ENCODE measurements at regions not wholly inside any gene's neighbourhood (a gene's known extent, or its start where the extent isn't known, plus 50 kb on each side); places are given as distances from the start of the nearest gene placed in this dataset.
A peak's percentile ranks its signal among the peaks of the same experiment; 100 is the strongest.
"Not testable (repeated sequence)": the region's sequence is repeated elsewhere in the genome, so short reads cannot be mapped to it uniquely, and the experiment has no call there.

- ATAC-seq = no peak
Measured at GRCh38 chr18:76005632-76006208, 489.3 kb downstream of the ZNF516 start.

DNA sequence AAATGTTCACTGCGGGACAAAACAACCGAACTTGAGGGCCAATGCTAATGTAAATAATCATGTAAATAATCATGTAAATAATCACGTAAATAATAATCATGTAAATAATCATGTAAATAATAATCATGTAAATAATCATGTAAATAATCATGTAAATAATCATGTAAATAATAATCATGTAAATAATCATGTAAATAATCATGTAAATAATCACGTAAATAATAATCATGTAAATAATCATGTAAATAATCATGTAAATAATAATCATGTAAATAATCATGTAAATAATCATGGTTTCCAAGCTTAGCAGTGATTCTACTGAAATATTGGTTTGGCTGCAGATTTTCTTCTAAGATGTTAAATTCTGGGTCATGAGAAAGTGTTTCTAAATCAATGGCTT lies 507.1 kb downstream of the ZNF516 start:
- ATAC-seq = not testable (repeated sequence)

GRCh38 chr18:75984853-75985252 lies 510.2 kb downstream of the ZNF516 start:
- no peak for ATAC-seq

DNA sequence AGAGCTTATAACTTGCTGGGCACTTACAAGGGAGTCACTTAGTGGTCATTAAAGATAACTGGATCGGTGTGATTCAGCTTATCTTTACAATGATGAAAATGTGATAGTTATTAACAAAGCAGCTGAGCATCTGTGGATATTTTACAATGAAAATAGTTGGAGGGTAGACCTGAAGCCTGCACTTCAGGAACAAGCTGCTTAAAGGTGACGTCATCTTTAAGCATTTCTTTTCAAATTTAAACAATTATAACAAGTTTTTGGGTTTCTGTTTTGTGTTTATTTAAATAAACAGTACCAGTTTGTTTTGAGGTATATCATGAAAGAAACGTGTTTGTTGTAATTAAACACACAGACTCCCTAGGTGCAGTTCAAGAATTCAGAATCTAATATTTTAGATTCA lies 513.9 kb downstream of the ZNF516 start:
- no peak for ATAC-seq

DNA sequence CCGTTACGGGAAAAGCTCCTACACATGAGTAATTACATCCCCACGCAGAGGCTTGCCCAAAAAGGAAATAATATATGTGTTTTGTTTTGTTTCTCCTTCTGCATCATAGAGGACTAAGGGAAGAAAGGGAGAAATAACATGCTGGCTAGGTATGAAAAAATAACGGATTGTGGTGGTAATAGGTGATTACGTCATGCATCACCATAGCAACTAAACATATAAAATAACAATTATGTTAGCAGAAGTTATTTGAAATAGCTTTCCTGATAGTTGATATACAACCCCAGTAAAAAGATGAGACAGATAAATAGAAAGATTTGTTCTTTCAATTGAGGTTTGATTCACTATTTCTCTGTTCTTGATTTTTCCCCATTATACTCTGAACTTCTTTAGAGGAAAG lies 518.0 kb downstream of the ZNF516 start:
- no peak for ATAC-seq

GRCh38 chr18:75970212-75970611 lies 524.8 kb downstream of the ZNF516 start:
- ATAC-seq = no peak

- ATAC-seq = no peak
Measured at GRCh38 chr18:75966431-75966830, 528.6 kb downstream of the ZNF516 start.

GRCh38 chr18:75962036-75962572 lies 532.9 kb downstream of the ZNF516 start:
- ATAC-seq = no peak

- ATAC-seq = not testable (repeated sequence)
Measured at GRCh38 chr18:75960356-75960755, 532.9 kb upstream of the SMIM21 start.

- ATAC-seq = no peak
Measured at GRCh38 chr18:75959150-75959549, 531.6 kb upstream of the SMIM21 start.

DNA sequence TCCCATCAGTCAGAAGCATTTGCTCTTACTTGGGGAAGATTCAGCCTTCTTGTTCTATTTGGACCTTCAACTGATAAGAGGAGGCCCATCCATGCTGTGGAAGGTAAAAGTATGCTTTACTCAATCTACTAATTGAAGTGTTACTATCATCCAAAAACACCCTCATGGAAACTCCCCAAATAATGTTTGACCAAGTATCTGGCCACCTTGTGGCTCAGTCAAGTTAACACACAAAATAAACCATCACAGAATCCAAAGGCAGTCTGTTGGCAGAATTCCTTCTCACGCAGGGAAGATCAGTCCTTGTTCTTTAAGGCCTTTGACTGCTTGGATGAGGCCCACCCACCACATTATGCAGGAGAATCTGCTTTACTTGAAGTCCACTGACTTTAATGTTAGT lies 531.2 kb upstream of the SMIM21 start:
- ATAC-seq = no peak

GRCh38 chr18:75945265-75945933 lies 517.9 kb upstream of the SMIM21 start:
- no peak for ATAC-seq

DNA sequence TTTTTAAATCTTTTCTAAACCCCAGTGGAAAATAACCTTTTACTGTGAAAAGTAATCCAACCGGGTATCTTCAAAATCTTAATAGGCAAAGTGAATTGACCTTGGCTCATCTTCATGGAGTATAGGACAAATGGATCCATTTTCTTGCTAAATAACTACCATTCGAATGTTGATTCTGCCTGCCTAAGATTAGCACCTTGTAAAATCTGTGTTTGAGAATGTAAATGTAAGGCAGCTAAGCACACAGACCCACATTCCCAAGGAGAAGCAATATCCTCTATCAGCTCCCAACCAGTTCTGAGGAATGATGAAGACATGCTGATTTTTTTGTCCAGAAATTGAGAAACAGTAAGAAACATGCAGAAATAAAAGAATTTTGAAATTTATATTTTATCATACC lies 509.8 kb upstream of the SMIM21 start:
- ATAC-seq = no peak

DNA sequence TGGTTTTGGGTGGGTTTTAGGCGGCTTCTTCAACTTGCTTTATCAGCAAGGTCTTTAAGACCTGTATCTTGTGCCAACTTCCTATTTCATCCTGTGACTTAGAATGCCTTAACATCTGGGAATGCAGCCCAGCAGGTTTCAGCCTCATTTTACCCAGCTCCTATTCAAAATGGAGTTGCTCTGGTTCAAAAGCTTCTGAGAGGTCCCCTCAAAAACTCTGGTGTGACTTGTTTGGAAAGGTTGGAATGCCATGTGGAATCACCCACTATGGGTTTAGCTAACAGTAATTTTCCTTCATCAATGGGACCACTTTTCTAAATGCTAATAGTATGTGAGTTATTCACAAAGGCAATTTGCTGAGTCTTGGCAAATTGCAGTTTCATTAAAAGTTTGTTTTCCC lies 509.4 kb upstream of the SMIM21 start:
- no peak for ATAC-seq

- no peak for ATAC-seq
Measured at GRCh38 chr18:75931079-75931478, 503.6 kb upstream of the SMIM21 start.

- no peak for ATAC-seq
Measured at GRCh38 chr18:75928706-75929105, 501.2 kb upstream of the SMIM21 start.

GRCh38 chr18:75927791-75928190 lies 500.3 kb upstream of the SMIM21 start:
- ATAC-seq = no peak

DNA sequence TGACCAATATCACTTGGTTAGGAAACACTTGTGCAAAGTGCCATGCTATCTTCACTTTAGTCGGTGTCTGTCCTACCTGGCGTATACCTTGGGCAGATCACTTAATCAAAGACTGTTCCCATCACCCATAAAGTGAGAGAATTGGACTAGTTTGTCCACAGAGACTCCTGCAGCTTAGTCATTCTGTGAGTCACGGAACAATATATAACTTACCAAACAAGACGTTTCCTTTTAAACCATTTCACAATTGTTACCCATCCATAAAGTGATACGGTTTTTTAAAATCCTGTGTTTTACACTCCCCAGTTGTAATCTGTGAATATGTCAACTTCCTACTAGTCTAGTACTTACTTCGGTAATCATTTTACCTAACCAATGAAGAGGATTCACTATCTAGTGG lies 499.3 kb upstream of the SMIM21 start:
- peak; percentile 48 for ATAC-seq

DNA sequence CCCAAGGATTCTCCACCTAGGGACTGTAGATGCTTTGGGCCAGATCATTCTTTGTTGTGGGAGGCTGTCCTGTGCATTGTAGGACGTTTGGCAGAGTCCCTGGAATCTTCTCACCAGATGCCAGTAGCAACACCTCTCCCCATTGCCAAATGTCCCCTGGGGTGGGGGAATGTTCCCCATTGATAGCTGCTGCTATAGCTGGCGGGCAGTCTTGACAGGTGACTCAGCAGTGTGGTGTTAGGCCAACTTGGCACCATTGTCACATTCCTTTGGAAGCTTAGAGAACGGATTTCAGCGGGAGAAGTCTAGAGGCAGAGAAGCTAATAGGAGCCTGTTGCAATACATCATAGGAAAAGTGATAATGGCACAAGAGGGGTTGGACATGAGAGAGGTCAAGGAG lies 495.7 kb upstream of the SMIM21 start:
- ATAC-seq = peak; percentile 50

- no peak for ATAC-seq
Measured at GRCh38 chr18:75916624-75916982, 489.1 kb upstream of the SMIM21 start.

DNA sequence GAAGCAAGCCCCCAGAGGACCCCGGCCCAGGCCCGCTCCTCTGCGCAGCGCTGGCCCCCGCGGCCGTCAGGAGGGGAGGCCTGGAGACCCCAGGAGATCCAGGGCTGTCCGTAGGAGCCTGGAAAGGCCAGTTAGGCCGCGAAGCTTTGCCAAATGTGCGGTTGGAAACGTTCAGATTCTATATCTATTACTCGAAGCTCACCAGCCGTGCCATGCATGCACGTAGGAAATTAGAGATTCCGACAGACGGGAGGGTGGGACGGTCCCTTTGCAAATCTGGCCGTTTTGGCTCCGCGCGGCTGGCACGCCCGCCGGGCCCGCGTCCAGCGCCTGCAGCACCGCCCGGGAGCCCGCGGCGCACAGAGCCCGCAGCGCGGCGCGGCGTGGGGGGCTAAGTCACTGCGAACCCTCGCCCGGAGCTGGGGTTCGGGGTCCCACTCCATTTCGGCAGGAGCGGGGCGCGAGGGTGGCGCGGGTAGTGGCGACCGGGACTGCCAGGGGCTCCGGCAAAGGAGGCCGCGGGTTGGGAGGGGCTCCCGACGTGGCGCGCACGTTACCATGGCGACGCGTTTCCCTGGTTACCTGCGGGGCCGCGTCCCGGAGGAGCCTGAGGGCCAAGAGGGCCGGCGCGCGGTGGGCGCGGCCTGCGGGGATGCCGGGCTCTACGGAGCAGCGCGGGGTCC lies 488.6 kb upstream of the SMIM21 start:
- ATAC-seq = no peak

DNA sequence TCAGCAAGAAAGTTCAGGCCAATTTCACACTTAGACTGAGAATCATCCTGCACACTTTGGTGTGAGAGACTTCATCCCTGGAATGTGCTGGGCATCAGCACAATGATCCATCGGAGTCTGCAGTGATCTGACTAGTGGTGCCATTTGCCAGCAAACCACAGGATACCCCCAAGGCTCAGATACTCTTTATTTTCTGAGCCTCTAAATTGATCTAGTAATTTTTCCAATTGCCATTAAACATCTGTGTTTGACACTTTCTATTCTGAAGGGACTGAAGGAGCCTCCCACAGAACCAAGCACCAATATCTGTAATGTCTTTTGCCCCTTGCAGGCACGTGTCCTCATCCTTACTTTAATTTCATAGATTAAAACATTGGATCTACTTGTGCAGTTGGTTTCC lies 485.3 kb upstream of the SMIM21 start:
- no peak for ATAC-seq

- ATAC-seq = no peak
Measured at GRCh38 chr18:75904416-75904815, 476.9 kb upstream of the SMIM21 start.

GRCh38 chr18:75898651-75899050 lies 471.1 kb upstream of the SMIM21 start:
- no peak for ATAC-seq

All from esophagus mucosa (tissue), 1 donor.